ENCODE measurements at regions not wholly inside any gene's neighbourhood (a gene's known extent, or its start where the extent isn't known, plus 50 kb on each side); places are given as distances from the start of the nearest gene placed in this dataset.

- H3K27me3 Mint-ChIP-seq (ENCODE audit: unreplicated experiment): peaks cover 10% of the 10 kb centered on the region
- no peak overlapping the region for H3K4me3 Mint-ChIP-seq (ENCODE audit: unreplicated experiment)
- H3K9me3 Mint-ChIP-seq (ENCODE audit: unreplicated experiment): no peaks in the 10 kb centered on the region
- peaks cover 14% of the 10 kb centered on the region for H3K4me1 Mint-ChIP-seq (ENCODE audit: unreplicated experiment)
- no peak for TF ChIP-seq CTCF (IDR thresholded peaks at IDR 0.05; ENCODE audit: unreplicated experiment)
- DNase-seq (ENCODE audit: low spot score): no peak
- H3K27ac Mint-ChIP-seq (ENCODE audit: unreplicated experiment): no peak overlapping the region
- H3K36me3 Mint-ChIP-seq (ENCODE audit: low read depth, unreplicated experiment): no peaks in the 10 kb centered on the region
These were observed 306.2 kb upstream of the CXCR4 start for GRCh38 chr2:136424112-136424511.

- Mint-ChIP-seq H3K27ac (ENCODE audit: unreplicated experiment) (peak overlapping the region; percentile 9), H3K27me3 (ENCODE audit: unreplicated experiment) (peaks cover 10% of the 10 kb centered on the region), H3K4me3 (ENCODE audit: unreplicated experiment) (peak overlapping the region; percentile 78), H3K36me3 (ENCODE audit: low read depth, unreplicated experiment) (no peaks in the 10 kb centered on the region), H3K4me1 (ENCODE audit: unreplicated experiment) (peaks cover 14% of the 10 kb centered on the region), H3K9me3 (ENCODE audit: unreplicated experiment) (no peaks in the 10 kb centered on the region)
- DNase-seq (ENCODE audit: low spot score): peak; percentile 83
- TF ChIP-seq CTCF (IDR thresholded peaks at IDR 0.05; ENCODE audit: unreplicated experiment): peak; percentile 91
These were observed 305.6 kb upstream of the CXCR4 start for GRCh38 chr2:136423516-136423996.

- no peak for TF ChIP-seq CTCF (IDR thresholded peaks at IDR 0.05; ENCODE audit: unreplicated experiment)
- Mint-ChIP-seq H3K4me1 (ENCODE audit: unreplicated experiment) (peaks cover 14% of the 10 kb centered on the region), H3K4me3 (ENCODE audit: unreplicated experiment) (peak overlapping the region; percentile 40), H3K27me3 (ENCODE audit: unreplicated experiment) (peaks cover 10% of the 10 kb centered on the region), H3K36me3 (ENCODE audit: low read depth, unreplicated experiment) (no peaks in the 10 kb centered on the region), H3K27ac (ENCODE audit: unreplicated experiment) (peak overlapping the region; percentile 83), H3K9me3 (ENCODE audit: unreplicated experiment) (no peaks in the 10 kb centered on the region)
- no peak for DNase-seq (ENCODE audit: low spot score)
These were observed 304.6 kb upstream of the CXCR4 start for GRCh38 chr2:136422512-136422911.

GRCh38 chr2:136420346-136420745 is 302.4 kb upstream of the CXCR4 start:
- Mint-ChIP-seq H3K27me3 (ENCODE audit: unreplicated experiment) (peaks cover 10% of the 10 kb centered on the region), H3K27ac (ENCODE audit: unreplicated experiment) (no peak overlapping the region)

GRCh38 chr2:136411946-136412345 is 294.0 kb upstream of the CXCR4 start:
- no peaks in the 10 kb centered on the region for H3K36me3 Mint-ChIP-seq (ENCODE audit: low read depth, unreplicated experiment)
- H3K27me3 Mint-ChIP-seq (ENCODE audit: unreplicated experiment): peaks cover 2% of the 10 kb centered on the region
- no peaks in the 10 kb centered on the region for H3K9me3 Mint-ChIP-seq (ENCODE audit: unreplicated experiment)
- H3K27ac Mint-ChIP-seq (ENCODE audit: unreplicated experiment): no peak overlapping the region
- TF ChIP-seq CTCF (IDR thresholded peaks at IDR 0.05; ENCODE audit: unreplicated experiment): no peak
- H3K4me3 Mint-ChIP-seq (ENCODE audit: unreplicated experiment): no peak overlapping the region
- no peak for DNase-seq (ENCODE audit: low spot score)
- no peaks in the 10 kb centered on the region for H3K4me1 Mint-ChIP-seq (ENCODE audit: unreplicated experiment)

More at GRCh38 chr2:136420346-136420745, 302.4 kb upstream of the CXCR4 start:
- Mint-ChIP-seq H3K4me1 (ENCODE audit: unreplicated experiment) (peaks cover 14% of the 10 kb centered on the region), H3K36me3 (ENCODE audit: low read depth, unreplicated experiment) (no peaks in the 10 kb centered on the region), H3K9me3 (ENCODE audit: unreplicated experiment) (no peaks in the 10 kb centered on the region), H3K4me3 (ENCODE audit: unreplicated experiment) (no peak overlapping the region)
- DNase-seq (ENCODE audit: low spot score): no peak
- no peak for TF ChIP-seq CTCF (IDR thresholded peaks at IDR 0.05; ENCODE audit: unreplicated experiment)

Data from endothelial cell (in vitro differentiated cells).